H9 (cell line): ENCODE measurements at regions not wholly inside any gene's neighbourhood (a gene's known extent, or its start where the extent isn't known, plus 50 kb on each side); places are given as distances from the start of the nearest gene placed in this dataset.
A peak's percentile ranks its signal among the peaks of the same experiment; 100 is the strongest.

Source experiments
- DNase-seq: peaks from one replicate; pipeline ENCODE4 v3.0.0-alpha.2; 2017
- H2AFZ ChIP-seq: one replicate; pipeline ENCODE4 v1.6.1; 2013; ENCODE audit warnings: mild to moderate bottlenecking, low read length, control low read depth, moderate library complexity
- H2AK5ac ChIP-seq: 2 replicates; pipeline ENCODE4 v1.6.1; 2013; ENCODE audit warnings: low read length, control low read depth, mixed read lengths; ENCODE audit not compliant: insufficient read length
- H2BK120ac ChIP-seq: one replicate; pipeline ENCODE4 v1.6.1; 2013; ENCODE audit warnings: low read depth, mild to moderate bottlenecking, low read length, control low read depth, inconsistent platforms; ENCODE audit not compliant: poor library complexity, severe bottlenecking
- H2BK12ac ChIP-seq: 2 replicates; pipeline ENCODE4 v1.6.1; 2013; ENCODE audit warnings: low read length, control low read depth, mixed read lengths, low read depth; ENCODE audit not compliant: insufficient read length
- H2BK15ac ChIP-seq: 2 replicates; pipeline ENCODE4 v1.6.1; 2013; ENCODE audit warnings: low read depth, low read length, control low read depth
- H2BK20ac ChIP-seq: one replicate; pipeline ENCODE4 v1.6.1; 2013; ENCODE audit warnings: low read depth, mild to moderate bottlenecking, low read length, control low read depth, inconsistent platforms; ENCODE audit not compliant: poor library complexity, severe bottlenecking
- H2BK5ac ChIP-seq: 2 replicates; pipeline ENCODE4 v1.6.1; 2013; ENCODE audit warnings: low read length, control low read depth, mixed read lengths; ENCODE audit not compliant: insufficient read length
- H3K14ac ChIP-seq: 2 replicates; pipeline ENCODE4 v1.6.1; 2013; ENCODE audit warnings: low read length, control low read depth; ENCODE audit not compliant: insufficient read depth
- H3K18ac ChIP-seq: 2 replicates; pipeline ENCODE4 v1.6.1; 2013; ENCODE audit warnings: low read depth, mild to moderate bottlenecking, mixed read lengths, low read length, control low read depth; ENCODE audit not compliant: insufficient read length
- H3K23ac ChIP-seq: 2 replicates; pipeline ENCODE4 v1.6.1; 2013; ENCODE audit warnings: low read length, control low read depth, mixed read lengths, low read depth; ENCODE audit not compliant: insufficient read length
- H3K23me2 ChIP-seq: 2 replicates; pipeline ENCODE4 v1.6.1; 2013; ENCODE audit warnings: low read depth, mild to moderate bottlenecking, mixed read lengths, low read length, control low read depth; ENCODE audit not compliant: insufficient read length, poor library complexity, severe bottlenecking
- H3K27ac ChIP-seq: 2 replicates; pipeline ENCODE4 v1.5.1; 2013; ENCODE audit warnings: low read length, control low read depth, mixed read lengths, low read depth; ENCODE audit not compliant: insufficient read length
- H3K27me3 ChIP-seq: 2 replicates; pipeline ENCODE4 v1.6.1; 2013; ENCODE audit warnings: low read length, control low read depth, inconsistent platforms; ENCODE audit not compliant: insufficient read depth
- H3K4ac ChIP-seq: 2 replicates; pipeline ENCODE4 v1.6.1; 2013; ENCODE audit warnings: low read depth, mild to moderate bottlenecking, control low read depth, inconsistent platforms, low read length, moderate library complexity
- H3K4me1 ChIP-seq: 2 replicates; pipeline ENCODE4 v1.6.1; 2013; ENCODE audit warnings: low read length, control low read depth, inconsistent platforms; ENCODE audit not compliant: insufficient read depth
- H3K4me2 ChIP-seq: 2 replicates; pipeline ENCODE4 v1.6.1; 2013; ENCODE audit warnings: low read length, control low read depth, mixed read lengths; ENCODE audit not compliant: insufficient read length, insufficient read depth
- H3K56ac ChIP-seq: 2 replicates; pipeline ENCODE4 v1.6.1; 2013; ENCODE audit warnings: low read depth, mild to moderate bottlenecking, mixed read lengths, low read length, control low read depth; ENCODE audit not compliant: insufficient read length
- H3K79me1 ChIP-seq: 2 replicates; pipeline ENCODE4 v1.6.1; 2013; ENCODE audit warnings: low read depth, mild to moderate bottlenecking, moderate library complexity, low read length, control low read depth, inconsistent platforms; ENCODE audit not compliant: insufficient read depth, poor library complexity, severe bottlenecking
- H3K79me2 ChIP-seq: 2 replicates; pipeline ENCODE4 v1.6.1; 2013; ENCODE audit warnings: low read length, control low read depth, inconsistent platforms; ENCODE audit not compliant: insufficient read depth
- H3K9ac ChIP-seq: 2 replicates; pipeline ENCODE4 v1.6.1; 2013; ENCODE audit warnings: low read length, control low read depth, mixed read lengths; ENCODE audit not compliant: insufficient read length; ENCODE audit errors: extremely low read depth
- H3K9me3 ChIP-seq: one replicate; pipeline ENCODE4 v1.6.1; 2013; ENCODE audit warnings: low read depth, low read length, inconsistent platforms; ENCODE audit not compliant: control insufficient read depth
- H3T11ph ChIP-seq: one replicate; pipeline ENCODE4 v1.6.1; 2013; ENCODE audit warnings: mild to moderate bottlenecking, low read length, control low read depth, inconsistent platforms
- H4K20me1 ChIP-seq: one replicate; pipeline ENCODE4 v1.6.1; 2013; ENCODE audit not compliant: control insufficient read depth, insufficient read length, insufficient read depth
- H4K5ac ChIP-seq: 2 replicates; pipeline ENCODE4 v1.6.1; 2013; ENCODE audit warnings: low read depth, mild to moderate bottlenecking, mixed read lengths, low read length, control low read depth; ENCODE audit not compliant: insufficient read length
- H4K8ac ChIP-seq: replicated peaks from 2 replicates; pipeline ENCODE4 v1.6.1; 2013; ENCODE audit warnings: low read length, control low read depth, mixed read lengths, low read depth; ENCODE audit not compliant: insufficient read length
- H4K91ac ChIP-seq: 2 replicates; pipeline ENCODE4 v1.6.1; 2013; ENCODE audit warnings: low read depth, mild to moderate bottlenecking, moderate library complexity, mixed read lengths, low read length, control low read depth; ENCODE audit not compliant: insufficient read length
- H3K27ac Mint-ChIP-seq, 3 experiments: 2 replicates in 2 of 3; 3 replicates in 1 of 3; pipeline ENCODE4 v1.8.0; 2020 to 2021; ENCODE audit warnings: mixed read lengths in 3 of 3, mild to moderate bottlenecking in 1 of 3, moderate library complexity in 1 of 3
- H3K27me3 Mint-ChIP-seq: 2 replicates; pipeline ENCODE4 v1.8.0; 2021; ENCODE audit warnings: low read depth, mild to moderate bottlenecking, moderate library complexity, mixed read lengths
- H3K36me3 Mint-ChIP-seq, 3 experiments: 2 replicates in 2 of 3; 3 replicates in 1 of 3; pipeline ENCODE4 v1.8.0; 2020 to 2021; ENCODE audit warnings: low read depth in 3 of 3, mixed read lengths in 3 of 3; ENCODE audit not compliant: insufficient read depth in 1 of 3
- H3K4me1 Mint-ChIP-seq, 2 experiments: 2 replicates each; pipeline ENCODE4 v1.8.0; 2020; ENCODE audit warnings: mixed read lengths in 2 of 2
- H3K4me3 Mint-ChIP-seq, 2 experiments: 2 replicates in 1 of 2; 3 replicates in 1 of 2; pipeline ENCODE4 v1.8.0; 2020 to 2021; ENCODE audit warnings: mild to moderate bottlenecking in 2 of 2, mixed read lengths in 2 of 2, moderate library complexity in 1 of 2
- H3K9me3 Mint-ChIP-seq, 2 experiments: 2 replicates in 1 of 2; 3 replicates in 1 of 2; pipeline ENCODE4 v1.8.0; 2020; ENCODE audit warnings: mild to moderate bottlenecking in 2 of 2, mixed read lengths in 2 of 2, moderate library complexity in 1 of 2
- WGBS: extraction: QIAGEN DNeasy Blood & Tissue Kit; methylation state at CpG from one replicate; pipeline ENCODE4 v1.1.7; 2013; ENCODE audit warnings: missing lambda C conversion rate, low lambda C conversion rate, mixed read lengths; ENCODE audit not compliant: insufficient read length; ENCODE audit errors: extremely low coverage; 5-methylcytosine and 5-hydroxymethylcytosine counted together
- TF ChIP-seq, protein P1 (sequence below): fragments of 200-600 bp; sonication (generic); conservative IDR thresholded peaks from 3 replicates; pipeline ENCODE4 v1.8.0; 2021; ENCODE audit warnings: antibody characterized with exemption, mild to moderate bottlenecking

DNA sequence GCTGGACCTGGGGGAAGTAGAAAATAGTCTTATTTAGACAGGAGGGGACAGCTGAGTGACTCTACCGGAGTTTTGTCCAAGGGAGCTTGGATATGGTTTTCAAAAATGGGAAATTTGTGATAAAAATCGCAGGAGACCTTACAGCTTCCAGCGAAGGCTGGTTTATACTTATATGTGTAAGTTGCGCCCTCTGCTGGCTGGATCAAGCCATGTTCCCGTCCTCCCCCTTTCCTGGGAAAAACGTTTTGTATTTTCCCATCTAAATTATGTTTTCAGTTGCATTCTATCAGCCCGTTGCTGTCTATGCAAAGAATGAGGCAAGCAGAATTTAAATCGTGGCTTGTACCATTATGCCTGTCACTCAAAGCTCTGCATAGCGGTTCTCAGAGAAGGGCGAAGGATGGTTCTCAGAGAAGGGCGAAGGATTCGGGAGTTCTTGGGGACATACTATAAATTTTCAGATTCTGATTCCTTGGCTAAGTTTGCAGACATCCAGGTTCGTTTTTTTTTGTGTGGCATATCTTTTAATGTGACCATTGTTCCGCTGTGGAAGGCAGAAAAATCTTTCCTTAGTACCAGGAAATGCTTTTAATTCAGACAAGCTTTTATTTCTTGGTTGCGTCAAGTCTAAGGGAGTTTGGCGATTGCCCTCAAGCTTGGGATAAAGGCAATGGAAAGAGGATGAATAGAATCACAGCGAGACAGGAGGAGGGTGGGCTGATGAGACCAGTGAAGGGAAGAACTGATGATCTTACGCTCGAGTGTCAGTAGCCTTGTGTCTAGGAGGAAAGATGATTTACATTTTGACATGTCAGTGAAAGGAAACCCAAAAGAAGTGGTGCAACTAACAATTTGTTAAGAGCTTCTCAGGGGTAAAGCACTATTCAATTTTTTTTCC lies 128.5 kb upstream of the ARX start:
- Histone ChIP-seq H3K4me2 (peak overlapping the region; percentile 47), H3T11ph (no peak overlapping the region)
- H3K4me3 Mint-ChIP-seq = peak overlapping the region; percentile 44 to 57

More for the DNA sequence above, 128.5 kb upstream of the ARX start:
- Histone ChIP-seq H2BK15ac (no peak overlapping the region), H3K4ac (no peak overlapping the region), H3K27me3 (no peaks in the 10 kb centered on the region), H3K79me1 (no peaks in the 10 kb centered on the region), H2BK12ac (no peak overlapping the region), H2BK5ac (no peak overlapping the region), H2BK120ac (no peak overlapping the region), H4K20me1 (no peaks in the 10 kb centered on the region), H3K23me2 (no peaks in the 10 kb centered on the region), H4K5ac (no peak overlapping the region), H3K18ac (no peak overlapping the region), H3K56ac (no peak overlapping the region), H3K4me1 (peaks cover 5% of the 10 kb centered on the region; the same call in 1 of the 2 replicates), H3K79me2 (no peaks in the 10 kb centered on the region), H3K9ac (no peak overlapping the region), H3K23ac (no peak overlapping the region), H2BK20ac (no peak overlapping the region), H4K8ac (no peak overlapping the region), H3K9me3 (no peaks in the 10 kb centered on the region), H3K27ac (no peak overlapping the region), H2AFZ (peak overlapping the region; percentile 67), H4K91ac (no peak overlapping the region), H2AK5ac (no peak overlapping the region), H3K14ac (no peak overlapping the region)
- no CpG with 5 or more reads among the region's 19 CpGs for WGBS
- Mint-ChIP-seq H3K4me1 (peaks cover 33 to 42% of the 10 kb centered on the region in 2 experiments), H3K27ac (0 out of 7 replicates have a peak overlapping the region, but pooled peaks of 1 of the 3 experiments have one; percentile 20), H3K36me3 (no peaks in the 10 kb centered on the region; a peak in 1 of 7 replicates), H3K27me3 (no peaks in the 10 kb centered on the region; the same call in 1 of the 2 replicates), H3K9me3 (no peaks in the 10 kb centered on the region)
- TF ChIP-seq, protein P1, sequence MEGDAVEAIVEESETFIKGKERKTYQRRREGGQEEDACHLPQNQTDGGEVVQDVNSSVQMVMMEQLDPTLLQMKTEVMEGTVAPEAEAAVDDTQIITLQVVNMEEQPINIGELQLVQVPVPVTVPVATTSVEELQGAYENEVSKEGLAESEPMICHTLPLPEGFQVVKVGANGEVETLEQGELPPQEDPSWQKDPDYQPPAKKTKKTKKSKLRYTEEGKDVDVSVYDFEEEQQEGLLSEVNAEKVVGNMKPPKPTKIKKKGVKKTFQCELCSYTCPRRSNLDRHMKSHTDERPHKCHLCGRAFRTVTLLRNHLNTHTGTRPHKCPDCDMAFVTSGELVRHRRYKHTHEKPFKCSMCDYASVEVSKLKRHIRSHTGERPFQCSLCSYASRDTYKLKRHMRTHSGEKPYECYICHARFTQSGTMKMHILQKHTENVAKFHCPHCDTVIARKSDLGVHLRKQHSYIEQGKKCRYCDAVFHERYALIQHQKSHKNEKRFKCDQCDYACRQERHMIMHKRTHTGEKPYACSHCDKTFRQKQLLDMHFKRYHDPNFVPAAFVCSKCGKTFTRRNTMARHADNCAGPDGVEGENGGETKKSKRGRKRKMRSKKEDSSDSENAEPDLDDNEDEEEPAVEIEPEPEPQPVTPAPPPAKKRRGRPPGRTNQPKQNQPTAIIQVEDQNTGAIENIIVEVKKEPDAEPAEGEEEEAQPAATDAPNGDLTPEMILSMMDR = peak; percentile 93
- peak; percentile 56 for DNase-seq
